NCI-H187 (cell line): ENCODE measurements at regions not wholly inside any gene's neighbourhood (a gene's known extent, or its start where the extent isn't known, plus 50 kb on each side); places are given as distances from the start of the nearest gene placed in this dataset.
A peak's percentile ranks its signal among the peaks of the same experiment; 100 is the strongest.
"Not testable (repeated sequence)": the region's sequence is repeated elsewhere in the genome, so short reads cannot be mapped to it uniquely, and the experiment has no call there.

Source experiments
- DNase-seq, 2 experiments: peaks; one replicate each; lab custom pipeline; 2025; lab: John Stamatoyannopoulos, UW

DNA sequence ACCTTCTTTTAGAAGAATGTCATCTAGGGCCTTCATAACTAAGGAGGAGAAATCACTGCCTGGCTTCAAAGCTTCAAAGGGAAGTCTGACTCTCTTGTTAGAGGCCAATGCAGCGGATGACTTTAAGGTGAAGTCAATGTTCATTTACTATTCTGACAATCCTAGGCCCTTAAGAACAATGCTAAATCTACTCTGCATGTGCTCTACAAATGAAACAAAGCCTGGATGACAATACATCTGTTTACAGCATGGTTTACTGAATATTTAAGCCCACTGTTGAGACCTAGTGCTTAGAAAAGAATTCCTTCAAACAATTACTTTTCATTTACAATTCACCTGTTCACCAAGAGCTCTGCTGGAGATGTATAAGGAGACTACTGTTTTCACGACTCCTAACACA lies 160.4 kb upstream of the EPHA3 start:
- no peak for DNase-seq

DNA sequence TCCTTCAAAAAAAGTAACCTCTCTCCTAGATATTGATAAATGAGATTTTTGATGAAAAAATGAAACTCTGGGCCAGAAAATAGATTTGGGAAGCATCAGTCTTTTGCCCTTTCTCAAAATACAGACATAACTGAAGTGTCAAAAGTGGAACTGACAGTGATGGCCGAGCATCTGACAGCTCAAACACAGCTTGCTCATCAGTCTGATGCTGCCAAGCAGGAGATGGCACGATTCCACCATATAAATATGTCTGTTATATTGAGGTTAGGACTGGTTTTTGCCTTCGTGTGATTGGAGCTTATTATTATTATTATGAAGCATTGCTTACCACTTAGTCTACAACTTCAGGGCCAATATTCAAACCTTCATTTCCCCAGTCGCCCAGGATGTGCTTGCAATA lies 152.6 kb upstream of the EPHA3 start:
- no peak for DNase-seq

DNA sequence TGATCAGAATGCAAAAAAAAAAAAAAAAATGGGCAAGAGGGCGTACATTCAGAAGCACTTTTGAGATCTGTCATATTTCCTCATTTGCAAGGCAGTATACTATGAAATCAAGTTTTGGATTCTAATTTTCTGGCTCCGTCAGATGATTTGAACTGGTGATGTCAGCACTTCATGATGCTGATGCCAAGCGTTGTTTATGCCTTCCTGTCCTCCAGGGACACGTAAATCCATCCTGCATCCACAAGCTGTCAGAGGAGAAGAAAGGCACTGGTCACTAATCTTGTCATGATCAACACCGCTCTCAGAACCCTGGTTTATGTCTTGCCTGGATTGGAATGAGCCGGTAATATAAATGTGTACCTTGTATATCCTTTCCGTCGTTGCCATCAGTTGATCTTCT lies 152.1 kb upstream of the EPHA3 start:
- DNase-seq = peak in 1 of 2 experiments; percentile 0

DNA sequence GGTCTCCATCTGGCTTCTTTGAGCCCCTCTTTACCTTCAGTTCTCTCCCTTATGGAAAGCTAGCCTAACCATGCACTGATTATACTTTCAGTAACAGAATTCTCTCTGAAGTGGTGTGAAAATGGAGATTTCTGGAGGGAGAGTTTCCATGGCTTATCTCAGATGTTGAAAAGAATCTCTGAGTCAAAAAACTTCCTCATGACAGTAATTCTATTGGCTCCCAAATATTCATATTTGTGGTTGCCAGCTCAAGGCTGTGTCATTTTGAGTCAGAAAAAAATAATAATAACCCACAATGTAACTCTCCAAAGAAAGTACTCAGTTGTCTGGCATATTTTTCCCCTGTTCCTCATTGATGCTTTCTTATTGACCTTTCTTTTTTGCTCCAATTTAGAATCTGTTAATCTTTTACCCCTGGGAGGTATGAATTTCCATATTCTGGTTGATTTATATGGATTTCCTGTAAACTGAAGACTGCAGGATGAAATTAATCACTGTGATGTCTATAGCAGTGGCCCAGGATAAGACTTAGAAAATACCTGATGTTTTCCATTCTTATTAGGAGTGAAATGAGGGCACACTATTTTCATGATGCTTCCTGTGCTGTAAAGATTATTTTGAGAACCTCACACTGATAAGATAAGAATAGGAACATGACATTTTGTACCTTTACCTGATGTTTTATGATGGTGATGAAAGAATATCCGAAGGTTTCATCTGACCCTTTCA lies 149.5 kb upstream of the EPHA3 start:
- no peak for DNase-seq

DNA sequence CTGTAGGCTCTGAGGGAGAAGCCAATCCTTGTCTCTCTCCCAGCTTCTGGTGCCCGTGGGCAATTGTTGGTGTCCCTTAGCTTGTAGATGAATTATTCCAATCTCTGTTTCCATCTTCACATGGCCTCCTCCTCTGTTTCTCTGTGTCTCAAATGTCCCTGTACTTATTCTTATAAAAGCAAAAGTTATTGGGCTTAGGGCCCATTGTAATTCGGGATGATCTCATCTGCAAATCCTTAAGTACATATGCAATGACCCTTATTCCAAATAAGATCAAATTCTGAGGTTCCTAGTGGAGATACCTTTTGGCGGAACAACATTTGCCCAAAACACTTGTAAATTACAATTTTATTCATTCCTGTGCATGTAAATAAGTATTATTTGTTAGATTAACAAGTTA lies 147.4 kb upstream of the EPHA3 start:
- DNase-seq = no peak

DNA sequence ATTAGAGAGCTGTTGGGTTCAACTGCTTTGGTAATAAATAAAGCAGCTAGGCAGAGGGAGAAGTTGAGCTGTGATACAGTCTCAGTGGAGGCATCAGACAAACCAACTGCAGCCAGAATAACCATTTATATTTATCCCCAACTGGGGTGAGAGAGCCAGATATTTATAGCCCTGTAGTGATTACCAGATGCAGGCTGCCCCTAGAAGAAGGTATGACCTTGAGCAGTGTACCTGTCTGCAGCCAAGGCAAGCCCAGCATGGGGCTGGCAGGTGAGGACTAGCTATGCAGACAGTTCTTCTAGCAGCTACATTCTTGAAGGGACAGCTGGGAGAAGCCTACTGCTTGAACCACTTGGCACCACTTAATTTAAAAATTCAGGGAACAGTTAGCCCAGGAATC lies 144.4 kb upstream of the EPHA3 start:
- no peak for DNase-seq

GRCh38 chr3:88979760-88980159 lies 127.7 kb upstream of the EPHA3 start:
- DNase-seq = no peak

- DNase-seq = no peak
These were observed 124.0 kb upstream of the EPHA3 start for GRCh38 chr3:88983458-88983857.

DNA sequence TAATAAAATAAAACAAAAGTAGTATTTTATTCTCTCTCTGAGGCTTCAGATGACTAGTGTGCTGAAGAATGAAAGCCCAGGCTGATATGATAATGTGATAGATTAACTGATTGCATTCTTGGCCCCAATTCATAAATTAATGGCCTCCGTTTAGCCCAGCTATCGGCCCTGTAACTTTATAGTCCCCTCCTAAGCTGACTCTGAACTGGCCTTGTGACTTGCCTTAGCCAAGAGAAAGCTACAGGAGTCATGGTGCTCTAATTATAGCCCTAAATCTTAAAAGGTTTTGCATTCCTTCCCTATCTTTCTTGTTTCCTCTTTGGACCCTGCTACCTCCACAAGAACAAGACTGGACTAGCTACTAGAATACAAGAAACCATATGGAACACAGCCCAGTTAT lies 123.2 kb upstream of the EPHA3 start:
- DNase-seq = no peak

DNA sequence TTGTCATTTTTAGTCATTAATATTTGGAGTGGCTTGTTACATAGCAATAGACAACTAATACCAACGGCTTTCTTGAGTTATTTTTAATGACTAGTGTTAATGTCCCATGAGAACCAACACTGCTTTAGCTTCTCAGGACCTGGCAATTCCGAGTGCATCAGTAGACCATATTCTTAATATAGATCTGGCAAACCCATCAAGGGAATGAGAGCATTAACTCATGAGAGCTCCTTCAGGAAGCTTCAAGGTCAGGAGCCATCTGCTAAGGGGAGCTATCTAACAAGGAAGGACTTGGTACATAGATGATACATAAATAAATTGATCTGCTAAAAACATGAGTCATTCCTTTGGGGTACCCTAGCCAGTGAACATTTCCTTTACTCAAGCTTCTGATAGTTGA lies 122.6 kb upstream of the EPHA3 start:
- no peak for DNase-seq

GRCh38 chr3:88985491-88985890 lies 121.9 kb upstream of the EPHA3 start:
- DNase-seq = no peak

- DNase-seq = no peak
These were observed 120.6 kb upstream of the EPHA3 start for GRCh38 chr3:88986834-88987233.

GRCh38 chr3:88987776-88988175 lies 119.6 kb upstream of the EPHA3 start:
- no peak for DNase-seq

- DNase-seq = no peak
These were observed 118.5 kb upstream of the EPHA3 start for GRCh38 chr3:88988906-88989305.

GRCh38 chr3:88991496-88991895 lies 115.9 kb upstream of the EPHA3 start:
- DNase-seq = no peak

DNA sequence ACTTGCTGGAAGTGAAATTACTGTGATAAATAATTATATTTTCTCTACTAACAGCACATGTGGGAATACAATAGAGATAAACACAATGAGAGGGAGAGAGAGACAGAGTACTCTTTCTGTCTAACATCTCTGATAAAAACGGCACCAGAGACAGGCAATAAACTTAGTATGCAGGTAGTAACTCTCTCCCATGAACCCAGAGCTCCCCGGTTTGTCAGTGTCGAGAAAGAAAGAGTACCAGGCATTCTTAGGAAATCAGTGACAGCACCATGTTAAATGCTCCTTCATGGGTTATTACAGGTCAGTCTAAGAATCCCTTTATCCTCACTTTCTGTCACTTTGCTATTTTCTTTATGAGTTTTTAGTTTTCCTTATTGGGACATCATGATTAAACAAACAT lies 110.7 kb upstream of the EPHA3 start:
- no peak for DNase-seq

GRCh38 chr3:88997260-88997659 lies 110.2 kb upstream of the EPHA3 start:
- no peak for DNase-seq

DNA sequence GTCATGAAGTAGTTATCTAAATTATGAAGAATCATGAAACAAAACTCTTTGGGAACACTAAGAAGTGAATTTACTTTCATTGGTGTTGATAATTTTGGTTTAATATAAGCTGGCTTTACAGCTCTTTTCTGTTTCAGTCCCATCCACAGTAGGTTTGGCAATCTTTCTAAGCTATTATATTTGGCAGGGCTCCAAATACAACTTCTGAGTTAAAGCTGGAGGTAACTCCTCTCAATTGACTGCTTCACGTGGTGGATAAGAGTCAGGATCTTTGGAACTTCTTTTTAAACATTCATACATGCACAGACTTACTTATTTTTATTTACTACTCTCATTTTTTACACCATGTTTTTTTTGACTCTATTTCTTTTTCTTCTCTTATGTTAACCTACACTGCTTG lies 106.5 kb upstream of the EPHA3 start:
- no peak for DNase-seq

- no peak for DNase-seq
These were observed 105.2 kb upstream of the EPHA3 start for GRCh38 chr3:89002191-89002590.

GRCh38 chr3:89013536-89013935 lies 93.9 kb upstream of the EPHA3 start:
- DNase-seq = no peak

- no peak for DNase-seq
These were observed 89.9 kb upstream of the EPHA3 start for GRCh38 chr3:89017531-89017930.

GRCh38 chr3:89025185-89025584 lies 82.2 kb upstream of the EPHA3 start:
- no peak for DNase-seq

GRCh38 chr3:89032346-89033013 lies 74.9 kb upstream of the EPHA3 start:
- no peak for DNase-seq

DNA sequence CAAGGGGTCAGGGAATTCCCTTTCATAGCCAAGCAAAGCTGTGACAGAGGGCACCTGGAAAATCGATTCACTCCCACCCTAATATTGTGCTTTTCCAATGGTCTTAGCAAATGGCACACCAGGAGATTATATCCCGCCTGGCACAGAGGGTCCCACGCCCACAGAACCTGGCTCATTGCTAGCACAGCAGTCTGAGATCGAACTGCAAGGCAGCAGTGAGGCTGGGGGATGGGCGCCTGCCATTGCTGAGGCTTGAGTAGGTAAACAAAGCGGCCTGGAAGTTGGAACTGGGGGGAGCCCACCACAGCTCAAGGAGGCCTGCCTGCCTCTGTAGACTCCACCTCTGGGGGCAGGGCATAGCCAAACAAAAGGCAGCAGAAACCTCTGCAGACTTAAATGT lies 72.7 kb upstream of the EPHA3 start:
- DNase-seq = not testable (repeated sequence)
